Activated CD8-positive, alpha-beta T cell treated with anti-CD3 and anti-CD28 coated beads, Interleukin-2, amount 10 ng/mL, durations not matched to agents 7 days and 5 days (primary cell): ENCODE measurements at regions not wholly inside any gene's neighbourhood (a gene's known extent, or its start where the extent isn't known, plus 50 kb on each side); places are given as distances from the start of the nearest gene placed in this dataset.

Experiments used
- ATAC-seq: fragments of 150-1000 bp; cut with Tn5 transposase; one replicate; pipeline ENCODE4 v1.10.0; 2021; ENCODE audit warnings: moderate library complexity
- CTCF ChIA-PET: fragments of 350-600 bp; sonication (Branson Sonifier 250); formaldehyde crosslinking; loops from one replicate; lab custom pipeline; 2021; ENCODE audit warnings: antibody characterized with exemption; lab: Charles Lee
- POLR2A ChIA-PET: fragments of 350-600 bp; sonication (Branson Sonifier 250); formaldehyde crosslinking; loops from one replicate; lab custom pipeline; 2021; ENCODE audit warnings: antibody characterized with exemption; lab: Charles Lee
- DNase-seq: peaks from one replicate; pipeline ENCODE4 v3.0.0-alpha.2; 2020
- H3K27ac Mint-ChIP-seq: one replicate; pipeline ENCODE4 v1.8.0; 2021; ENCODE audit warnings: mild to moderate bottlenecking, mixed read lengths
- H3K27me3 Mint-ChIP-seq: one replicate; pipeline ENCODE4 v1.8.0; 2021; ENCODE audit warnings: low read depth, mixed read lengths
- H3K36me3 Mint-ChIP-seq: one replicate; pipeline ENCODE4 v1.8.0; 2021; ENCODE audit warnings: low read depth, mixed read lengths
- H3K4me1 Mint-ChIP-seq: one replicate; pipeline ENCODE4 v1.8.0; 2021; ENCODE audit warnings: low read depth, mixed read lengths
- H3K4me3 Mint-ChIP-seq: one replicate; pipeline ENCODE4 v1.8.0; 2021; ENCODE audit warnings: mild to moderate bottlenecking, mixed read lengths
- H3K9me3 Mint-ChIP-seq: one replicate; pipeline ENCODE4 v1.8.0; 2022; ENCODE audit warnings: mixed read lengths; ENCODE audit not compliant: insufficient read depth

GRCh38 chr9:93825348-93826115 is 129.6 kb downstream of the BARX1 start:
- peaks cover 21% of the 10 kb centered on the region for H3K27me3 Mint-ChIP-seq
- H3K4me3 Mint-ChIP-seq, result no peak overlapping the region
- H3K9me3 Mint-ChIP-seq, result no peaks in the 10 kb centered on the region
- DNase-seq (no peak), ATAC-seq (no peak)
- ChIA-PET CTCF (interaction anchor here (1.1 to 1.4 kb wide), 3 partner anchors 8 to 83 kb away, joined by 3 to 4 read pairs (median 4); no protein-coding TSS in a partner anchor), POLR2A (no interaction called here)
- H3K27ac Mint-ChIP-seq, result no peak overlapping the region
- peaks cover 3% of the 10 kb centered on the region for H3K4me1 Mint-ChIP-seq
- H3K36me3 Mint-ChIP-seq, result no peaks in the 10 kb centered on the region

GRCh38 chr9:93824386-93825294 is 130.5 kb downstream of the BARX1 start:
- CTCF ChIA-PET, result interaction anchor here (1.1 to 1.4 kb wide), 3 partner anchors 9 to 84 kb away, joined by 3 to 4 read pairs (median 4); no protein-coding TSS in a partner anchor
- H3K27me3 Mint-ChIP-seq, result peaks cover 21% of the 10 kb centered on the region

GRCh38 chr9:93823245-93824072 is 131.7 kb downstream of the BARX1 start:
- H3K27me3 Mint-ChIP-seq, result peaks cover 17% of the 10 kb centered on the region
- no peaks in the 10 kb centered on the region for H3K36me3 Mint-ChIP-seq
- H3K27ac Mint-ChIP-seq, result no peak overlapping the region
- no peak for ATAC-seq
- no peaks in the 10 kb centered on the region for H3K9me3 Mint-ChIP-seq
- ChIA-PET CTCF (no interaction called here), POLR2A (no interaction called here)
- DNase-seq, result no peak
- H3K4me3 Mint-ChIP-seq, result no peak overlapping the region
- H3K4me1 Mint-ChIP-seq, result peaks cover 3% of the 10 kb centered on the region

More at GRCh38 chr9:93824386-93825294, 130.5 kb downstream of the BARX1 start:
- Mint-ChIP-seq H3K36me3 (no peaks in the 10 kb centered on the region), H3K9me3 (no peaks in the 10 kb centered on the region), H3K4me3 (no peak overlapping the region), H3K27ac (no peak overlapping the region), H3K4me1 (peaks cover 3% of the 10 kb centered on the region)
- DNase-seq (no peak), ATAC-seq (no peak)
- POLR2A ChIA-PET, result no interaction called here

- H3K9me3 Mint-ChIP-seq, result no peaks in the 10 kb centered on the region
- ChIA-PET CTCF (no interaction called here), POLR2A (no interaction called here)
- H3K27ac Mint-ChIP-seq, result no peak overlapping the region
- H3K36me3 Mint-ChIP-seq, result no peaks in the 10 kb centered on the region
- no peak overlapping the region for H3K4me3 Mint-ChIP-seq
- peaks cover 3% of the 10 kb centered on the region for H3K4me1 Mint-ChIP-seq
- H3K27me3 Mint-ChIP-seq, result peaks cover 17% of the 10 kb centered on the region
- ATAC-seq, result no peak
- no peak for DNase-seq
Observed at GRCh38 chr9:93822229-93822628, 132.9 kb downstream of the BARX1 start.

GRCh38 chr9:93821307-93821703 is 133.8 kb downstream of the BARX1 start:
- ATAC-seq (no peak), DNase-seq (no peak)
- H3K4me3 Mint-ChIP-seq, result no peak overlapping the region
- ChIA-PET POLR2A (no interaction called here), CTCF (no interaction called here)
- peaks cover 2% of the 10 kb centered on the region for H3K4me1 Mint-ChIP-seq
- H3K27ac Mint-ChIP-seq, result no peak overlapping the region
- H3K36me3 Mint-ChIP-seq, result no peaks in the 10 kb centered on the region
- H3K27me3 Mint-ChIP-seq, result peaks cover 15% of the 10 kb centered on the region
- no peaks in the 10 kb centered on the region for H3K9me3 Mint-ChIP-seq

GRCh38 chr9:93820667-93821306 is 134.4 kb downstream of the BARX1 start:
- Mint-ChIP-seq H3K4me3 (no peak overlapping the region), H3K4me1 (no peaks in the 10 kb centered on the region), H3K27ac (no peak overlapping the region), H3K36me3 (no peaks in the 10 kb centered on the region), H3K9me3 (no peaks in the 10 kb centered on the region), H3K27me3 (peaks cover 13% of the 10 kb centered on the region)
- ChIA-PET POLR2A (no interaction called here), CTCF (no interaction called here)
- ATAC-seq (no peak), DNase-seq (no peak)

- Mint-ChIP-seq H3K9me3 (no peaks in the 10 kb centered on the region), H3K4me1 (no peaks in the 10 kb centered on the region), H3K27ac (no peak overlapping the region), H3K36me3 (no peaks in the 10 kb centered on the region), H3K27me3 (peaks cover 9% of the 10 kb centered on the region), H3K4me3 (no peak overlapping the region)
- ATAC-seq, result no peak
- POLR2A ChIA-PET, result no interaction called here
- CTCF ChIA-PET, result no interaction called here
- no peak for DNase-seq
Observed at GRCh38 chr9:93819905-93820304, 135.2 kb downstream of the BARX1 start.

- Mint-ChIP-seq H3K27me3 (peaks cover 9% of the 10 kb centered on the region), H3K4me3 (no peak overlapping the region), H3K27ac (no peak overlapping the region), H3K4me1 (no peaks in the 10 kb centered on the region), H3K36me3 (no peaks in the 10 kb centered on the region), H3K9me3 (no peaks in the 10 kb centered on the region)
- no peak for ATAC-seq
- ChIA-PET CTCF (no interaction called here), POLR2A (no interaction called here)
- no peak for DNase-seq
Observed at GRCh38 chr9:93818827-93819472, 136.2 kb downstream of the BARX1 start.

GRCh38 chr9:93818237-93818636 is 136.9 kb downstream of the BARX1 start:
- Mint-ChIP-seq H3K36me3 (no peaks in the 10 kb centered on the region), H3K27me3 (peaks cover 12% of the 10 kb centered on the region)

GRCh38 chr9:93815677-93816076 is 139.5 kb downstream of the BARX1 start:
- Mint-ChIP-seq H3K27me3 (peaks cover 12% of the 10 kb centered on the region), H3K4me3 (no peak overlapping the region), H3K36me3 (no peaks in the 10 kb centered on the region), H3K9me3 (no peaks in the 10 kb centered on the region), H3K27ac (no peak overlapping the region), H3K4me1 (no peaks in the 10 kb centered on the region)
- POLR2A ChIA-PET, result no interaction called here
- DNase-seq (no peak), ATAC-seq (no peak)
- CTCF ChIA-PET, result interaction anchor here (1.9 kb wide), 1 partner anchor 12 kb away, joined by 4 read pairs; no protein-coding TSS in a partner anchor

More at GRCh38 chr9:93818237-93818636, 136.9 kb downstream of the BARX1 start:
- H3K4me1 Mint-ChIP-seq, result no peaks in the 10 kb centered on the region
- ATAC-seq (no peak), DNase-seq (no peak)
- H3K4me3 Mint-ChIP-seq, result no peak overlapping the region
- CTCF ChIA-PET, result no interaction called here
- no peaks in the 10 kb centered on the region for H3K9me3 Mint-ChIP-seq
- POLR2A ChIA-PET, result no interaction called here
- H3K27ac Mint-ChIP-seq, result no peak overlapping the region

- Mint-ChIP-seq H3K4me3 (no peak overlapping the region), H3K9me3 (no peaks in the 10 kb centered on the region), H3K27me3 (peaks cover 12% of the 10 kb centered on the region), H3K36me3 (no peaks in the 10 kb centered on the region), H3K27ac (no peak overlapping the region), H3K4me1 (no peaks in the 10 kb centered on the region)
- POLR2A ChIA-PET, result no interaction called here
- DNase-seq (no peak), ATAC-seq (no peak)
- CTCF ChIA-PET, result interaction anchor here (1.9 kb wide), 1 partner anchor 12 kb away, joined by 4 read pairs; no protein-coding TSS in a partner anchor
Observed at GRCh38 chr9:93815135-93815534, 140.0 kb downstream of the BARX1 start.
